Neural progenitor cell (in vitro differentiated cells): ENCODE measurements at regions not wholly inside any gene's neighbourhood (a gene's known extent, or its start where the extent isn't known, plus 50 kb on each side); places are given as distances from the start of the nearest gene placed in this dataset.

Source experiments
- DNase-seq: peaks from one replicate; pipeline ENCODE4 v3.0.0-alpha.2; 2016; ENCODE audit warnings: low spot score
- H2AFZ ChIP-seq: fragments of 200-600 bp; sonication (generic); replicated peaks from 2 replicates; pipeline ENCODE4 v1.6.1; 2016; ENCODE audit warnings: antibody characterized with exemption
- H3F3A ChIP-seq: fragments of 200-600 bp; sonication (generic); 2 replicates; pipeline ENCODE4 v1.6.1; 2016; ENCODE audit warnings: antibody characterized with exemption, low read depth
- H3K27ac ChIP-seq: fragments of 200-600 bp; sonication (generic); 2 replicates; pipeline ENCODE4 v1.5.1; 2016; ENCODE audit warnings: mild to moderate bottlenecking
- H3K27me3 ChIP-seq: fragments of 200-600 bp; sonication (generic); 2 replicates; pipeline ENCODE4 v1.6.1; 2016; ENCODE audit warnings: mild to moderate bottlenecking, moderate library complexity
- H3K36me3 ChIP-seq: fragments of 200-600 bp; sonication (generic); 2 replicates; pipeline ENCODE4 v1.5.1; 2016
- H3K4me1 ChIP-seq: fragments of 200-600 bp; sonication (generic); 2 replicates; pipeline ENCODE4 v1.6.1; 2016; ENCODE audit warnings: mixed run types
- H3K4me2 ChIP-seq: fragments of 200-600 bp; sonication (generic); 2 replicates; pipeline ENCODE4 v1.6.1; 2016
- H3K4me3 ChIP-seq: fragments of 200-600 bp; sonication (generic); 2 replicates; pipeline ENCODE4 v1.5.1; 2016
- H3K79me2 ChIP-seq: fragments of 200-600 bp; sonication (generic); 2 replicates; pipeline ENCODE4 v1.6.1; 2016; ENCODE audit warnings: low read depth
- H3K9ac ChIP-seq: fragments of 200-600 bp; sonication (generic); 2 replicates; pipeline ENCODE4 v1.6.1; 2016
- H3K9me3 ChIP-seq: fragments of 200-600 bp; sonication (generic); 2 replicates; pipeline ENCODE4 v1.5.1; 2016; ENCODE audit warnings: low read depth
- H4K20me1 ChIP-seq: fragments of 200-600 bp; sonication (generic); 2 replicates; pipeline ENCODE4 v1.6.1; 2016; ENCODE audit warnings: low read depth
- H3K27ac Mint-ChIP-seq: 3 replicates; pipeline ENCODE4 v1.8.0; 2021; ENCODE audit warnings: mixed read lengths
- H3K27me3 Mint-ChIP-seq: 2 replicates; pipeline ENCODE4 v1.8.0; 2022; ENCODE audit warnings: low read depth, mild to moderate bottlenecking, inconsistent platforms, moderate library complexity, mixed read lengths; ENCODE audit not compliant: insufficient read depth
- H3K36me3 Mint-ChIP-seq: 3 replicates; pipeline ENCODE4 v1.8.0; 2021; ENCODE audit warnings: mixed read lengths
- H3K4me1 Mint-ChIP-seq: 3 replicates; pipeline ENCODE4 v1.8.0; 2021; ENCODE audit warnings: mixed read lengths
- H3K4me3 Mint-ChIP-seq: 3 replicates; pipeline ENCODE4 v1.8.0; 2021; ENCODE audit warnings: mild to moderate bottlenecking, moderate library complexity, mixed read lengths
- H3K9me3 Mint-ChIP-seq: 3 replicates; pipeline ENCODE4 v1.8.0; 2020; ENCODE audit warnings: mixed read lengths
- CTCF ChIP-seq: fragments of 200-600 bp; sonication (generic); IDR thresholded peaks from 2 replicates; pipeline ENCODE4 v1.5.1; 2017; ENCODE audit warnings: antibody characterized with exemption, mild to moderate bottlenecking
- EZH2 ChIP-seq: fragments of 200-600 bp; sonication (generic); IDR thresholded peaks from 2 replicates; pipeline ENCODE4 v1.6.1; 2017; ENCODE audit warnings: antibody characterized with exemption, mild to moderate bottlenecking, moderate library complexity
- EZH2phosphoT487 ChIP-seq: fragments of 200-600 bp; sonication (generic); IDR thresholded peaks from 2 replicates; pipeline ENCODE4 v1.6.1; 2017; ENCODE audit warnings: antibody characterized with exemption

GRCh38 chr2:187982668-187983067 is 309.0 kb upstream of the GULP1 start:
- H3K27ac Mint-ChIP-seq: no peak overlapping the region
- Histone ChIP-seq H3K79me2 (no peaks in the 10 kb centered on the region), H3K9ac (no peak overlapping the region), H3K9me3 (no peaks in the 10 kb centered on the region), H3K27me3 (no peaks in the 10 kb centered on the region), H3F3A (no peaks in the 10 kb centered on the region), H3K27ac (no peak overlapping the region), H4K20me1 (no peaks in the 10 kb centered on the region), H2AFZ (no peak overlapping the region), H3K4me3 (no peak overlapping the region), H3K4me1 (peaks cover 8% of the 10 kb centered on the region), H3K4me2 (no peak overlapping the region), H3K36me3 (no peaks in the 10 kb centered on the region)
- H3K36me3 Mint-ChIP-seq: no peaks in the 10 kb centered on the region
- H3K27me3 Mint-ChIP-seq: no peaks in the 10 kb centered on the region
- TF ChIP-seq EZH2: no peak
- TF ChIP-seq EZH2phosphoT487: no peak
- TF ChIP-seq CTCF: no peak
- H3K9me3 Mint-ChIP-seq: no peaks in the 10 kb centered on the region
- no peak for DNase-seq
- H3K4me1 Mint-ChIP-seq: peaks cover 4% of the 10 kb centered on the region
- H3K4me3 Mint-ChIP-seq: no peak overlapping the region

- Mint-ChIP-seq H3K4me1 (peaks cover under 1% of the 10 kb centered on the region), H3K27me3 (peaks cover under 1% of the 10 kb centered on the region), H3K9me3 (no peaks in the 10 kb centered on the region), H3K27ac (no peak overlapping the region), H3K4me3 (no peak overlapping the region), H3K36me3 (no peaks in the 10 kb centered on the region)
- no peaks in the 10 kb centered on the region for H3K36me3 ChIP-seq
- H3K9me3 ChIP-seq: no peaks in the 10 kb centered on the region
- no peak overlapping the region for H3K9ac ChIP-seq
- DNase-seq: no peak
- no peaks in the 10 kb centered on the region for H3F3A ChIP-seq
- TF ChIP-seq EZH2 (no peak), CTCF (no peak), EZH2phosphoT487 (no peak)
- no peak overlapping the region for H3K4me2 ChIP-seq
- H3K27me3 ChIP-seq: no peaks in the 10 kb centered on the region
- H3K4me3 ChIP-seq: no peak overlapping the region
- no peak overlapping the region for H3K27ac ChIP-seq
- no peaks in the 10 kb centered on the region for H3K79me2 ChIP-seq
- H4K20me1 ChIP-seq: no peaks in the 10 kb centered on the region
- peaks cover 11% of the 10 kb centered on the region for H3K4me1 ChIP-seq
- no peak overlapping the region for H2AFZ ChIP-seq
Measured at GRCh38 chr2:187985195-187985594, 306.5 kb upstream of the GULP1 start.

- TF ChIP-seq EZH2 (no peak), CTCF (no peak), EZH2phosphoT487 (no peak)
- H3K4me2 ChIP-seq: no peak overlapping the region
- Mint-ChIP-seq H3K9me3 (no peaks in the 10 kb centered on the region), H3K4me3 (no peak overlapping the region), H3K36me3 (no peaks in the 10 kb centered on the region), H3K27me3 (peaks cover 2% of the 10 kb centered on the region), H3K4me1 (peaks cover 2% of the 10 kb centered on the region), H3K27ac (no peak overlapping the region)
- DNase-seq: no peak
- H3F3A ChIP-seq: no peaks in the 10 kb centered on the region
- H3K27me3 ChIP-seq: no peaks in the 10 kb centered on the region
- no peaks in the 10 kb centered on the region for H4K20me1 ChIP-seq
- H3K9ac ChIP-seq: no peak overlapping the region
- H3K27ac ChIP-seq: no peak overlapping the region
- H3K4me1 ChIP-seq: peaks cover 15% of the 10 kb centered on the region
- no peak overlapping the region for H3K4me3 ChIP-seq
- H2AFZ ChIP-seq: peak overlapping the region; percentile 74
- no peaks in the 10 kb centered on the region for H3K9me3 ChIP-seq
- no peaks in the 10 kb centered on the region for H3K36me3 ChIP-seq
- H3K79me2 ChIP-seq: no peaks in the 10 kb centered on the region
Measured at GRCh38 chr2:187985923-187986322, 305.8 kb upstream of the GULP1 start.
